KBM-7 (cell line): ENCODE measurements at regions not wholly inside any gene's neighbourhood (a gene's known extent, or its start where the extent isn't known, plus 50 kb on each side); places are given as distances from the start of the nearest gene placed in this dataset.
"Not testable (repeated sequence)": the region's sequence is repeated elsewhere in the genome, so short reads cannot be mapped to it uniquely, and the experiment has no call there.

ENCODE experiments used
- DNase-seq: peaks from one replicate; pipeline ENCODE4 v3.0.0-alpha.2; 2015
- in situ Hi-C: fragments of 300-500 bp; cut with MboI; formaldehyde crosslinking; loops from 2 replicates; pipeline ENCODE4 v1.14.3; 2020; ENCODE audit warnings: low sequenced_read_pairs, low pct_unique_long_range_greater_than_20kb, mixed read lengths

DNA sequence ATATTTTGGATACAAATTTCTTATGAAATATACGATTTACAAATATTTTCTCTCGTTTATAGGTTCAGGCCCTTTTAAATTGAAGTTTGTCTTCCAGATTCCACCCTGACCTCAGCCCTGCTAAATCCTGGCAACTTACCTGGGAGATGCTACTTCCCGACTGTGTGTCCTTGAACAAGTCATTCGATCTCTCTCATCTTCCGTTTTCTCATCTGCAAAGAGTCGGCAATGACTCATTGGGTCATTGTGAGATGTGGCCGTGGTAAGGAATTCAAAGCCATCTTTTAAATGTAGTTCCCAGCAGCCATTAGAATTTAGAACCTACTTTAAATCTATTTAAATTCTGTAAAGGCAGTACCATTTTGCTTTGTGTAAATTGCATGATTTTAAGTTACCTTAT, 72.5 kb downstream of the LHX2 start:
- in situ Hi-C loops, result no loop called here
- no peak for DNase-seq

DNA sequence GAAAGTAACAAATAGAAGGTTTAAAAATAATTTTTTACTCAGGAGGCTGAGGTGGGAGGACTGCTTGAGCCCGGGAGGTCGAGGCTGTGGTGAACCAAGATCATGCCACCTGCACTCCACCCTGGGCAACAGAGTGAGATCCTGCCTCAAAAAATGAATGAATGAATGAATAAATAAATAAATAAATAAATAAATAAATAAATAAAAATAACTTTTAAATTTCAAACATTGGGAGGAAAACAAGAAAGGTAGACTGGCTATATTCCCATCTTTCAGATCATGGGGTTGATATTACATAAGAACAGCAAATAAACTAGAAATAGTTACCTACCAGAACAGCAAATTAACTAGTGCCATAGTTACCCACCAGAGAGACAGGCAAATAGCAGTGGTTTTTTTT, 75.7 kb downstream of the LHX2 start:
- no peak for DNase-seq
- in situ Hi-C loops, result no loop called here

DNA sequence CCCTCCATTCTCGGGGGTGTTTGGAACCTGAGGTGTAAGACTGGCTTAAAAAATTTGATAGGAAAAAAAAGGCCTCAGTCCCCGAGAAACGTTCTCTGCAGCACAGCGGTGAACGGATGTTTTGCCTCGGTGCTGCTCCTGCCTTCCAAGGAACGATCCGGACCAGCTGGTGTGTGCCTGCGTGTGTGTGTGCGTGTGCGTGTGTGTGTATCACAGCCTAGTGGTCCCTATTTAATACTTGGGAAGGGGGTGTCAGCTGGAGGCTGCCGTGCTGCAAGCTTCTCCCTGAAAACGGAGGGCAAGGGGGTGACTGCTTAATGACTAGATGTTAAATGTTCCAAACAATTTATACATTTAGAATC, 76.9 kb downstream of the LHX2 start:
- in situ Hi-C loops, result no loop called here
- DNase-seq, result no peak

DNA sequence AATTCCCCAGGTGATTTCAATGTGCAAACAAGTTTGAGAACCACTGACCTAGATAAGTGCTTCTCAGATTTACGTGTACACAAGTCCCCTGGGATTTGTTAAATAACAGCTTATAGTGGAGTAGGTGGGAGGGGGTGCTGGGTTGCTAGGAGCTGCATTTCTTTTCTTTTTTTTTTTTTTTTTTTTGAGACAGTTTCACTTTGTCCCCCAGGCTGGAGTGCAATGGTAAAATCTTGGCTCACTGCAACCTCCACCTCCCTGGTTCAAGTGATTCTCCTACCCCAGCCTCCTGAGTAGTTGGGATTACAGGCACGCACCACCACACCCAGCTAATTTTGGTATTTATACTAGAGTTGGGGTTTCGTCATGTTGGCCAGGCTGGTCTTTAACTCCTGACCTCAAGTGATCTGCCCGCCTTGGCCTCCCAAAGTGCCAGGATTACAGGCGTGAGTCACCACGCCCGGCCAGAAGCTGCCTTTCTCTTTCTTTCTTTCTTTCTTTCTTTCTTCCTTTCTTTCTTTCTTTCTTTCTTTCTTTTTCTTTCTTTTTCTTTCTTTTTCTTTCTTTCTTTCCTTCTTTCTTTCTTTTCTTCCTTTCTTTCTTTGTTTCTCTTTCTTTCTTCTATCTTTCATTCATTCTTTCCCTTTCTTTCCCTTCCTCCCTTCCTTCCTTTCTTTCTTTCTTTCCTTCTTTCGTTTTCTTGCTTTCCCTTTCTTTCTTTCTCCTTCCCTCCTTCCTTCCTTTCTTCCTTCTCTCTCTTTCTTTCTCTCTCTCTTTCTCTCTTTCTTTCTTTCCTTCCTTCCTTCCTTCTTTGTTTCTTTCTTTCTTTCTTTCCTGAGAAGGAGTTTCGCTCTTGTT, 78.3 kb downstream of the LHX2 start:
- in situ Hi-C loops, DNase-seq: not testable (repeated sequence)

DNA sequence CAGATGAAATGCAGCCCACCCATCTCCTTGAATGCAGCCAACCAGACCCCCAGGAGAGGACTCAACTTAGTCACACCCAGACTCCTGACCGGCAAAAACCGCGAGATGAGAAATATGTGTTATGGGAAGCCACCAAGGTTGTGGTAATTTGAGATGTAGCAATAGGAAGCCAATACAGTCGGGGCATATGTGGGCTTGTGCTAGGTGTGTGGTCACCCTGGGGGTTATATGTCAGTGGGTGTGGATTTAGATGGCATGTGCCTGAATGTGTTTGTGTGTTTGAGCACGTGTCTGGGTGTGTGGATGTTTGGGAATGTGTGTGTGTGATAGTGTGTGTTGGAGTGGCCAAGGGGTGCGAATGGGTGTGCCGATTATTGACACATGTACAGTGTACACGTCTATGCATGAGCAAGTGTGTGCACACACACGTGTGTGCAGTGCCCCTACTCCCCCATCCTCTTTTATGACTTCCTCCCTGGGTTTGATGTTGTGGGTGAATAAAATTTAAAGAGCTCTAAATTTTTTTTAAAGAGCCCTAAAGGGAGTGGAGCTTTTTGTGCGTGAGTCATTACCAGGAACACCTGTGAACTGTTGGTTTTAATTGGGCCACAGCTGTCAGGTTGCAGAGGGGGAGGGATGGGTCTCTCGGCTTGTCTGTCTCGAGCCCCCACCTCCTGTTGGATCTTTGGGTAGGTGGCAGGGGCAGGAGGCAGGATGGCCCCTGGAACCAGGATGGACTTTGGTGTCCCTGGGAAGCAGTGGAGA, 86.8 kb downstream of the LHX2 start:
- peak; percentile 9 for DNase-seq
- in situ Hi-C loops, result no loop called here

DNA sequence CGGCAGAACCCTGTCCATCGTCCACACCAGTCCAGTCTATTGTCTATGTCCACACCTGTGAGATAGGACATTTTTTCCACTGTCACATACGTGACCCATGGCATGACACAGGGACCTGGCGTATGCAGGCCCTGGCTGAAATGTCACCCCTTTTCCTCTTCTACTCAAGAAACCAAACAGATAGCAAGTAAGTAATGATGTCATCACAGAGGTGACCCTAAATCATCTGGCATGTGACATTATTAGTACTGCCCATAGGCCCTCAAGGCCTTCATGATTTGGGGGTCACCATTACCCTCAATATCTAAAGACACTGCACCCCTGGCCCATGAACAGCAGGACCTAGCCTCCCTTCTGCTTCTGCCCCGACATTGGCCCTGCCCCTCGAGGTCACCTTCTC, 88.3 kb downstream of the LHX2 start:
- in situ Hi-C loops, result no loop called here
- no peak for DNase-seq

DNA sequence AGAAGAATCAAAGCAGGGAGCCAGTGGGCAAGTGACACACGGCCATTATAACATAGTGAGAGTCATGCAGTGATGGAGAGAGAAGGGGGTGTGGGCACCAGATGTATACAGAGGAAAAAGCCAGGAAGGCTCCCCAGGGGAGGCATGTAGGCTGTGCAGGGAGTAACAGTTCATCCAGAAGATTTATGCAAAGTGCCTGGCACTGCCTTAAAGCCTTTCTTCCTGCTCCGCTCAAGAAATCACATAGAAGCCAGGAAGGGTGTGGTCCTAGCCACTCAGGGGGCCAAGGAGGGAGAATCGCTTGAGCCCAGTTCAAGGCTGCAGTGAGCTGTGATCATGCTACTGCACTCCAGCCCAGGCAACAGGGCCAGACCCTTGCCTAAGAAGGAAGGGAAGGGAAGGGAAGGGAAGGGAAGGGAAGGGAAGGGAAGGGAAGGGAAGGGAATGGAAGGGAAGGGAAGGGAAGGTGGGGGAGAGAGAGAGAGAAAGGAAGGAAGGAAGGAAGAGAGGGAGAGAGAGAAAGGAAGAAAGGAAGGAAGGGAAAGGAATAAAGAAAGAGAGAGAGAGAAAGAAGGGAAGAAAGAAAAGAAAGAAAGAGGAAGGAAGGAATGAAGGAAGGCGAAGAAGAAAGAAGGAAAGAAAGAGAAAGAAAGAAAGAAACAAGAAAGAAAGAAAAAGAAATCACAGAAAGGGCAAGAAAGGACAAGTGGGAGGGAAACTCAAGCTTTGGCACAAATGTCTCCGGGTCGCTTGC, 89.8 kb downstream of the LHX2 start:
- in situ Hi-C loops, result no loop called here

DNA sequence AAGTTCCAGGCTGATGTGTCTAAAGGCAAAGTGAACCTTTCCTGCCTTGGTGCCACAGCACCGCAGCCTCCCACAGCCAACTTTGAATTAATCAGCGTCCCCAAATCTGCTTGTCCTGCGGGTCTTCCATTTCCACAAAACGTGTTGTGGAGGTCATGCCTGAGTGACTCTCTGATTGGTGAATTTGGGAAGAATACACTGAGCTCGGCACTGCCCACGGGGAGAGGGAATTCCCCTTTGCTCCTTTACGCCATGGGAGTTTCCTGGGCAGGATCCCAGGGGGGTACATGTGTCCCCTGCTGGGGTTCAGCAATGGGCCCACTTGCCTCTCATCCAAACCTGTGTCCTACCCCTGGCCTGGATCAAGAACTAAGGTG, 90.4 kb downstream of the LHX2 start:
- no peak for DNase-seq
- in situ Hi-C loops, result no loop called here

More for the DNA sequence above, 89.8 kb downstream of the LHX2 start:
- DNase-seq, result no peak

DNA sequence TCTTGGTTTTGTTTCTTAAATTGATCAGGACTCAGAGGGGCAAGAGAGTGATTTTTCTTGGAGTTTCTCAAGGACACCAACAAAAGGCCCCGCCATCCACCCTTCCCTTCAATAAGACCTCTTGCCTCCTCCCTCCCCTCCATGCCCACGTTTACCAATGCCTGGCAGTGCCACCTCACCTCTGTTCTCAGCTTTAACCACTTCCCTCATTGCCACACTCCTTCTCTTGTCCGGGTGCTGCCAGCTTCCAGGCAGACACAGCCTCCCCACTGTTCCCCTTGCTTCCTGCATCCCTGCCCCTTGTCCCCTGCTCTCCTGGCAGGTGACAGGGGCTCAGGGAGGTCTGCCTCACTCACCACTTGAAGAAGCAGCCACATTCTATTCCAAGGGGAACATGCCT, 90.8 kb downstream of the LHX2 start:
- no peak for DNase-seq
- in situ Hi-C loops, result no loop called here

DNA sequence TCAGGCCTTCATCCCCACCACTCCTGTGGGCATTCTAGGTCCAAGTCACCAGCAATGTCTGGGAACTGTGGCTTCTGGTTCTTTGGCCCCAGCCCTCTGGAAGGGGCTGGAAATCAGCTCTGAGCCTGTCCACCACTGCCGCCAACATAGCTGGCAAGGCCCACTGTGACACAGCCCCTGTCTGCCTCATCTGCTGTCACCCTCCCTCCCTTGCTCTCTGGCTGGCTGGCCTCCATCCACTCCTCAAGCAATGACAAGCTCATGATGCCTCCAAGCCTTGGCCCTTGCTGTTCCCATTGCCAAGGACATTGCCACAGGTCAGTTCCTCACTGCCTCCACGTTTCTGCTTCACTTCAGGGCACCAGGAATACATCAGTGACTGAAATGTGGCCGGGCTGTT, 93.7 kb downstream of the LHX2 start:
- in situ Hi-C loops, result no loop called here
- no peak for DNase-seq

DNA sequence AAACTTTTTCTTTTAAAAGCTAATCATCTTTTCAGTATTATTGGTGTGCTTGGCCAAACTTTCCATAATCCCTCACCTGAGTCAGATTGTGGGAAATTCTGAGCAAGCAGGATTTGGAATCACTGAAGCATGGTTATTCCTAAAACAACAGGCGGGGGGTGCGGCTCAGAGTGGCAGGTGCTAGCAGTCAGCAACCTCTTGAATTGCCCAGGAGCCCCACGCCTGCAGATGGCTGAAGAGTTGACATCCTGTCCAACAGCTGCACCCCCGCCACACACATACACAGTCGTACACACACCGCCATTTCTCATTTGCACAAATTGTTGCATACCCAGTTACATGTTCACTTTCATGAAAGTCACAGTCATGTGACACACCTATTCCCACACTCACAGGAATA, 96.6 kb downstream of the LHX2 start:
- in situ Hi-C loops, result no loop called here
- DNase-seq, result no peak

DNA sequence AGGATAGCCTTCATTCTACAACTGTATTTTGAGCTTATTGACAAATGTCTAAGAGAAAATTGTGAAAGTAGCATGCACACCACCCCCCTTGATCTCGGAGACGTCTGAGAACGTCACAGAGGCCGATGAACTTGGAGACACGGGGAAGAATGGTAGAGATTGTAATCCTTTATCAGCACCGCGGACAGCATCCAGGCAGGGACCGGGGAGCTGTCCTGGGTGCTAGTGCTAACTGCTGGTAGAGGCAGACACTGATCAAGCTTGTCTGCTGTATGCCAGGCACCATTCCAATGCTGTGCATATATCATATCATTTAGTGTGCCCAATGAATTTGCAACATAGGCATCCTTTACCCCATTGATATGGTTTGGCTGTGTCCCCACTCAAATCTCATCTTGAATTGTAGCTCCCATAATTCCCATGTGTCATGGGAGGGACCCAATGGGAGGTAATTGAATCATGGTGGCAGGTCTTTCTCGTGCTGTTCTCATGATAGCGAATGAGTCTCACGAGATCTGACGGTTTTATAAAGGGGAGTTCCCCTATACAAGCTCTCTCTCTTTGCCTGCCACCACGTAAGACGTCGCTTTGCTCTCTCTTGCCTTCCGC, 98.8 kb downstream of the LHX2 start:
- in situ Hi-C loops, result no loop called here
- peak; percentile 83 for DNase-seq

DNA sequence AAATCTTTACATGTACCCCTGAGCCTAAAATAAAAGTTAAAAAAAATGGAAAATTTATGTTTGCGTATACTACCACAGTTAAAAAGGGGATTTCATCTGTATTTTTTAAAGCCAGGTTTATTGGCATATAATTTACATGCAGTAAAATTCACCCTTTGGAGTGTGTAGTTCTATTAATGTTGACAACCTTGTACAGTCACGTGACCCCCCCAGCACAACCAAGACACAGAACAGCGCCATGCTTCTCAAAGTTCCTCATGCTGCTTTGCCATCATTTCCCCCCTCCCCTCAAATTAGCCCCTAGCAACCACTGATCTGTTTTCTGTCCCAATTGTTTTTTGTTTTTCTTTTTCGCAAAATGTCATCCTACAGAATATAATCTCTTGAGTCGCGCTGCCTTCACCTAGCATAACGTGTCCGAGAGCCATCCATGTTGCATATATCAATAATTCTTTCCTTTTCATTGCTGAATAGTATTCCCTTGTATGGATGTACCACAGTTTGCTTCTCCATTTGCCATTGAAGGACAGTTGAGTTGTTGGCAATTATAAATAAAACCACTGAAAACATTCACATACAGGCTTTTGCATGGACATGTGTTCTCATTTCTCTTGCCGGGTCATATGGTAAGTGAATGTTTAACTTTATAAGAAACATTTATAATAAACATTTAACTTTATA, 105.3 kb downstream of the LHX2 start:
- in situ Hi-C loops, result no loop called here
- no peak for DNase-seq

DNA sequence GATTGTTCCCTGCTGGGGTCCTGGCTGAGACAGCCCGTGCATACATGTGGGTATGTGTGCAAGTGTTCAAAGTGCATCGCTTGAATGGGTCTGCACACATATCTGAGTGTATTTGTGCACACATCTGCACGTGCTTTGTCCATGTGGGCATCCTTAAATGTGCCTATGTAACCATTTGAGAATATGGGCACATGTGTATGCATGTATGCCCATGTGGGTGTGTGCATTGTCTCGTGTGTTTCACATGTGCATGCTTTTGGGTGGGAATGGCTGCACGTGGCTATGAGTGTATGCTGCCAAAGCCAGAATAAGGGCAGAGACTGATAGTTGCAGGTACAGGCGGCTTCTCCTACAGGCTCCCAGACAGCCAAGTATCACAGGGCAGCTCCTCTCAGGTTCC, 107.3 kb downstream of the LHX2 start:
- no peak for DNase-seq
- in situ Hi-C loops, result no loop called here

DNA sequence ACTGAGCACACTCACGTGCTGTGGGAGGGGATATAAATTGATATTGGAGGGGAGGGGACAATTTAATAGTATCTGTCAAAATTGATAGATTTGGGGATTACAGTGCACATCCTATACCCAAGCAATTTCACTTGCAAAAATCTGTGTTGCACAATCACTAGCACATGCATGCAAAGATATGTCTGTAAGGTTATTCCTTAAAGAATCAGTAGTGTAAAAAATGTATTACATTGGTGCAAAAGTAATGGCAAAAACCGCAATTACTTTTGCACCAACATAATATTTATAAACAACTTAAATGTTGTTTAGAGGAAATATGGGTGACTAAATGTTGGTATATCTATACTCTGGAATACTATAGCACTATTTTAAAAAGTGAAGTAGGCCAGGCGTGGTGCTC, 108.7 kb downstream of the LHX2 start:
- in situ Hi-C loops, result no loop called here
- DNase-seq, result no peak

DNA sequence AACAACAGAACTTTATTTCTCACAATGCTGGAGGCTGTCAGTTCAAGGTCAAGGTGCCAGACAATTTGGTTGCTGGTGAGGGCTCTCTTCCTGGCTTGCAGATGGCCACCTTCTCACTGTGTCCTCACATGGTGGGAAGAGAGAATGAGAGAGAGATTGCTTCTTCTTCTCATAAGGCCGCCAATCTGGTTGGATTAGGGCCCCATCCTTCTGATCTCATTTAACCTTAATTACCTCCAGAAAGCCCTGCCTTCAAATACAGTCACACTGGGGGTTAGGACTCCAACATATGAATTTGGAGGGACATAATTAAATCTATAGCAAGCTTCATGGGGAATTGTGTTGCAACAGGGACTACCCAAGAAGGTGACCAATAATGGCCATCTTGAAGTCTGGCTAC, 110.2 kb downstream of the LHX2 start:
- in situ Hi-C loops, result no loop called here
- no peak for DNase-seq

DNA sequence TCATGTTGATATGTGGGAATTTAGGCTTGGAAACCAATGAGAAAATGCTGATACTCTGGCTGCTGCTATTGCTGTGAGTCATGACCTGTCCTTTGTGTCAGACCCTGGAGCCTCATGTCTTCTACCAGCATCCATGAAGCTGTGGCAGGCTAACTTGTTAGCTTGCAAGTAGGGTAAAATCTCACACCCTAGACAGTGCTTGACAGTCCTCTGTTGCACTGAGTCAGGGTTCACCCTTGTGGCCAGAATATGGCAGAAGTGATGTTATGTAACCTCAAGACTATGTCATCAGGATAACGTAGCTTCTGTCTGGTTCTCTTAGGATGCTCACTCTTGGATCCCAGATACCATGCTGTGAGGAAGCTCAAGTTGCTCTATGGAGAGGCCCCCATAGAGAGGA, 110.8 kb downstream of the LHX2 start:
- in situ Hi-C loops, result no loop called here
- no peak for DNase-seq

DNA sequence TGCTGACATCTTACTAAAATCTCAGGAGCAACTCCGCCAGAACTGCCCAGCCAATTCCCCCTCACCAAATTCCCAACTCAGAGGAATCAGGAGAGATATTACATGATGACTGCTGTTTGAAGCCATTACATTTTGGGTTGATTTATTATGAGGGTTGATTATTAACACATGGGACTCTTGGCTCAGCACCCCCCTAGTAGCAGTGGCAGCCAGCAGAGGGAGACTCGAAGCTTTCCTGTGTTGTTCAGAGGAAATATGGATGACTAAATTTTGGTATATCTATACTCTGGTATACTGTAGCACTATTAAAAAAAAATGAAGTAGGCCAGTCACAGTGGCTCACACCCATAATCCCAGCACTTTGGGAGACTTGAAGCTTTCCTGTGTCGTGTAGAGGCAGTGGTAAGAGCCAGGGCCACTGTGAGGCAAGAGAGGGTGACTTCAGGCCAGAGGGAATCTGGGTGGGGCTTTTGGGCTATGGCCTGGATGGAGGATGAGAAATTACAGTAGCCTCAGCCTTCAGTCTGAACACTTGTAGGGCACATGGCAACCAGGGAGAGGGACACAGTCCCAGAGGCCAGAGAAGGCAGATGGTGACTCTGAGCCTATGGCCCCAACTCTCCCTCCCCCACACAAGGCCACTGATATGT, 111.4 kb downstream of the LHX2 start:
- no peak for DNase-seq
- in situ Hi-C loops, result no loop called here

DNA sequence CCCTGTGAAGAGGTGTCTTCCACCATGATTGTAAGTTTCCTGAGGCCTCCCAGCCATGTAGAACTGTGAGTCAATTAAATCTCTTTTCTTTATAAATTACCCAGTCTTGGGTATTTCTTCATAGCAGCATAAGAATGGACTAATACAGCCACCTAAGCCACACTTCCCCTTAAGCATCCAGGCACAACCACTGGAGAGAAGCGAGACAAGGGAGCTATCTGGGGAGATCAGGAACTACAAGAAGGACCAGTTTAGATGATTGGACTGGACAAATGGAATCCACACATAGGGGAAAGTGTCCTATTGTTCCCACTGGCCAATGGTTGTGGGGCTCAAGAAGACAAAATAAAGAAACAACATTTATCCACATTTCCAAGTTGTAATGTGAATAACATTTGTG, 112.1 kb downstream of the LHX2 start:
- in situ Hi-C loops, result not testable (repeated sequence)

More for the DNA sequence above, 112.1 kb downstream of the LHX2 start:
- DNase-seq, result peak; percentile 22
